B cell (primary cell): ENCODE measurements at regions not wholly inside any gene's neighbourhood (a gene's known extent, or its start where the extent isn't known, plus 50 kb on each side); places are given as distances from the start of the nearest gene placed in this dataset.
"Not testable (repeated sequence)": the region's sequence is repeated elsewhere in the genome, so short reads cannot be mapped to it uniquely, and the experiment has no call there.

Experiments
- ATAC-seq: fragments of 200-7000 bp; cut with Tn5 transposase; one replicate; pipeline ENCODE4 v1.10.0; 2021; ENCODE audit warnings: low read depth, mild to moderate bottlenecking, moderate number of reproducible peaks, moderate library complexity
- CTCF ChIA-PET: fragments of 350-600 bp; sonication (Branson Sonifier 250); formaldehyde crosslinking; loops from one replicate; lab custom pipeline; 2021; ENCODE audit warnings: antibody characterized with exemption, inconsistent platforms; lab: Charles Lee
- POLR2A ChIA-PET: fragments of 350-600 bp; sonication (Branson Sonifier 250); formaldehyde crosslinking; loops from one replicate; lab custom pipeline; 2021; ENCODE audit warnings: antibody characterized with exemption; lab: Charles Lee
- DNase-seq: peaks from one replicate; pipeline ENCODE4 v3.0.0; 2013
- H2AFZ ChIP-seq: 2 replicates; pipeline ENCODE4 v1.6.1; 2012; ENCODE audit warnings: mild to moderate bottlenecking, low read depth, low read length; ENCODE audit not compliant: insufficient read depth, poor library complexity, severe bottlenecking
- H3K27ac ChIP-seq, 2 donors: 1 replicate in 1 of 2; 2 replicates in 1 of 2; pipeline ENCODE4 v1.5.1; 2012 to 2013; ENCODE audit warnings: low read length in 2 of 2, mild to moderate bottlenecking in 2 of 2, moderate library complexity in 1 of 2
- H3K27me3 ChIP-seq, 4 experiments: fragments of 200-600 bp in 1 of 4; sonication (generic) in 1 of 4; replicated peaks in 1 of 4; 1 replicate in 2 of 4; 2 replicates in 2 of 4; pipeline versions ENCODE4 v1.6.1 to v1.7.0; 2013 to 2016; ENCODE audit warnings: low read length in 3 of 4, mild to moderate bottlenecking in 2 of 4, mixed read lengths in 1 of 4, moderate library complexity in 1 of 4; ENCODE audit not compliant: insufficient read depth in 4 of 4, control insufficient read depth in 3 of 4; ENCODE audit errors: control extremely low read depth in 1 of 4
- H3K36me3 ChIP-seq, 2 experiments: replicated peaks in 1 of 2; 1 replicate in 1 of 2; 2 replicates in 1 of 2; pipeline versions ENCODE4 v1.6.1 to v1.7.1; 2013; ENCODE audit warnings: low read length in 1 of 2; ENCODE audit not compliant: insufficient read depth in 2 of 2, control insufficient read depth in 1 of 2; ENCODE audit errors: control extremely low read depth in 1 of 2, extremely low read depth in 1 of 2
- H3K4me1 ChIP-seq, 2 donors: fragments of 200-600 bp in 1 of 2; sonication (generic) in 1 of 2; 1 replicate in 1 of 2; 2 replicates in 1 of 2; pipeline versions ENCODE4 v1.5.1 to v1.6.1; 2013 to 2017; ENCODE audit warnings: low read length in 2 of 2; ENCODE audit not compliant: control insufficient read depth in 2 of 2, insufficient read depth in 2 of 2
- H3K4me2 ChIP-seq: replicated peaks from 2 replicates; pipeline ENCODE3; 2012; ENCODE audit warnings: mild to moderate bottlenecking, low read depth, low read length; ENCODE audit not compliant: poor library complexity, severe bottlenecking
- H3K4me3 ChIP-seq, 5 experiments: fragments of 200-600 bp in 1 of 5; sonication (generic) in 1 of 5; 1 replicate in 3 of 5; 2 replicates in 2 of 5; pipeline versions ENCODE4 v1.5.1 to v1.7.0; 2011 to 2016; ENCODE audit warnings: low read length in 4 of 5, mild to moderate bottlenecking in 4 of 5, low read depth in 2 of 5, control low read depth in 1 of 5, moderate library complexity in 1 of 5; ENCODE audit not compliant: insufficient read depth in 1 of 5; ENCODE audit errors: control extremely low read depth in 1 of 5, extremely low read depth in 1 of 5
- H3K79me2 ChIP-seq: fragments of 200-600 bp; sonication (generic); one replicate; pipeline ENCODE4 v1.6.0; 2016; ENCODE audit warnings: low read length; ENCODE audit not compliant: control insufficient read depth, insufficient read depth
- H3K9ac ChIP-seq: fragments of 200-600 bp; sonication (generic); 2 replicates; pipeline ENCODE4 v1.6.1; 2017; ENCODE audit warnings: mild to moderate bottlenecking, low read length, moderate library complexity
- H3K9me3 ChIP-seq, 3 donors: one replicate each; pipeline versions ENCODE4 v1.6.1 to v1.7.1; 2013; ENCODE audit warnings: low read length in 2 of 3; ENCODE audit not compliant: control insufficient read depth in 2 of 3, insufficient read depth in 1 of 3; ENCODE audit errors: control extremely low read depth in 1 of 3
- H4K20me1 ChIP-seq: 2 replicates; pipeline ENCODE4 v1.6.0; 2012; ENCODE audit warnings: mild to moderate bottlenecking, low read length; ENCODE audit not compliant: insufficient read depth, control insufficient read depth, poor library complexity, severe bottlenecking
- H3K27ac Mint-ChIP-seq: one replicate; pipeline ENCODE4 v1.8.0; 2021; ENCODE audit warnings: mixed read lengths
- H3K27me3 Mint-ChIP-seq: one replicate; pipeline ENCODE4 v1.8.0; 2021; ENCODE audit warnings: mixed read lengths
- H3K4me1 Mint-ChIP-seq: one replicate; pipeline ENCODE4 v1.8.0; 2021; ENCODE audit warnings: mixed read lengths
- H3K4me3 Mint-ChIP-seq: one replicate; pipeline ENCODE4 v1.8.0; 2021; ENCODE audit warnings: mixed read lengths
- H3K9me3 Mint-ChIP-seq: one replicate; pipeline ENCODE4 v1.8.0; 2022; ENCODE audit warnings: mixed read lengths; ENCODE audit not compliant: insufficient read depth
- EZH2 ChIP-seq: IDR thresholded peaks from 2 replicates; pipeline ENCODE4 v1.6.1; 2012; ENCODE audit warnings: borderline replicate concordance, low read depth, mild to moderate bottlenecking, moderate library complexity, low read length; ENCODE audit not compliant: insufficient read depth, poor library complexity, severe bottlenecking
- WGBS: methylation state at CpG from one replicate; pipeline ENCODE4 v1.1.5; 2013; ENCODE audit warnings: missing lambda C conversion rate; ENCODE audit not compliant: insufficient coverage; 5-methylcytosine and 5-hydroxymethylcytosine counted together
- intact Hi-C: fragments of 100-400 bp; cut with micrococcal nuclease; formaldehyde crosslinking; loops from one replicate; pipeline ENCODE4 v1.10.0; 2022
- TF ChIP-seq, protein P1 (sequence below): fragments of 200-600 bp; IDR thresholded peaks from one replicate; pipeline ENCODE4 v1.8.0; 2022; ENCODE audit warnings: antibody characterized with exemption, mild to moderate bottlenecking

- H3K9ac ChIP-seq: no peak overlapping the region
- no peak overlapping the region for H2AFZ ChIP-seq
- H3K79me2 ChIP-seq: no peaks in the 10 kb centered on the region
- ChIA-PET POLR2A (no interaction called here), CTCF (no interaction called here)
- DNase-seq: no peak
- H3K4me1 Mint-ChIP-seq: no peaks in the 10 kb centered on the region
- no peak for ATAC-seq
- H3K9me3 Mint-ChIP-seq: peaks cover 4% of the 10 kb centered on the region
- peaks cover 0 to 4% (median 0%) of the 10 kb centered on the region in 3 donors for H3K9me3 ChIP-seq
- H3K4me3 Mint-ChIP-seq: no peak overlapping the region
- no peaks in the 10 kb centered on the region for H3K27me3 Mint-ChIP-seq
- no peaks in the 10 kb centered on the region for H4K20me1 ChIP-seq
- no peak overlapping the region for H3K4me2 ChIP-seq
- H3K27ac Mint-ChIP-seq: no peak overlapping the region
- no peak for TF ChIP-seq EZH2
- TF ChIP-seq, protein P1, sequence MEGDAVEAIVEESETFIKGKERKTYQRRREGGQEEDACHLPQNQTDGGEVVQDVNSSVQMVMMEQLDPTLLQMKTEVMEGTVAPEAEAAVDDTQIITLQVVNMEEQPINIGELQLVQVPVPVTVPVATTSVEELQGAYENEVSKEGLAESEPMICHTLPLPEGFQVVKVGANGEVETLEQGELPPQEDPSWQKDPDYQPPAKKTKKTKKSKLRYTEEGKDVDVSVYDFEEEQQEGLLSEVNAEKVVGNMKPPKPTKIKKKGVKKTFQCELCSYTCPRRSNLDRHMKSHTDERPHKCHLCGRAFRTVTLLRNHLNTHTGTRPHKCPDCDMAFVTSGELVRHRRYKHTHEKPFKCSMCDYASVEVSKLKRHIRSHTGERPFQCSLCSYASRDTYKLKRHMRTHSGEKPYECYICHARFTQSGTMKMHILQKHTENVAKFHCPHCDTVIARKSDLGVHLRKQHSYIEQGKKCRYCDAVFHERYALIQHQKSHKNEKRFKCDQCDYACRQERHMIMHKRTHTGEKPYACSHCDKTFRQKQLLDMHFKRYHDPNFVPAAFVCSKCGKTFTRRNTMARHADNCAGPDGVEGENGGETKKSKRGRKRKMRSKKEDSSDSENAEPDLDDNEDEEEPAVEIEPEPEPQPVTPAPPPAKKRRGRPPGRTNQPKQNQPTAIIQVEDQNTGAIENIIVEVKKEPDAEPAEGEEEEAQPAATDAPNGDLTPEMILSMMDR: no peak
- intact Hi-C loops: no loop called here
- H3K36me3 ChIP-seq: no peaks in the 10 kb centered on the region
- no peaks in the 10 kb centered on the region for H3K4me1 ChIP-seq
- no CpG with 5 or more reads among the region's 2 CpGs for WGBS
- no peak overlapping the region for H3K4me3 ChIP-seq
- H3K27me3 ChIP-seq: no peaks in the 10 kb centered on the region
- no peak overlapping the region for H3K27ac ChIP-seq
These were observed 621.1 kb upstream of the MIR17HG start for GRCh38 chr13:90726375-90726774.

DNA sequence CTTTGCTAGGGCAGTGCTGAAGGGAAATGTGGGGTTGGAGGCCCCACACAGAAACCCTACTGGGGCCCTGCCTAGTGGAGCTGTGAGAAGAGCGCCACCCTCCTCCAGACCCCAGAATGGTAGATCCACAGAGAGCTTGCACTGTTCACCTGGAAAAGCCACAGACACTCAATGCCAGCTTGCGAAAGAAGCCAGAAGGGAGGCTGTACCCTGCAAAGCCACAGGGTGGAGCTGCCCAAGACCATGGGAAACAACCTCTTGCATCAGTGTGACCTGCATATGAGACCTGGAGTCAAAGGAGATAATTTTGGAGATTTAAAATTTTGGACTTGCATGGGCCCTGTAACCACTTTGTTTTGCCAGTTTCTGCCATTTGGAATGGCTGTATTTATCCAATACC, 615.4 kb upstream of the MIR17HG start:
- Histone ChIP-seq H3K4me3 (no peak overlapping the region), H3K79me2 (no peaks in the 10 kb centered on the region), H3K4me1 (no peaks in the 10 kb centered on the region), H3K9ac (no peak overlapping the region), H3K27ac (no peak overlapping the region), H4K20me1 (no peaks in the 10 kb centered on the region), H3K9me3 (peaks cover 0 to 7% (median 0%) of the 10 kb centered on the region in 3 donors), H2AFZ (no peak overlapping the region), H3K36me3 (no peaks in the 10 kb centered on the region), H3K4me2 (no peak overlapping the region), H3K27me3 (no peaks in the 10 kb centered on the region)
- no peak for ATAC-seq
- intact Hi-C loops: no loop called here
- WGBS: 100% methylated on average over 2 of the region's 2 CpGs
- no peaks in the 10 kb centered on the region for H3K4me1 Mint-ChIP-seq
- TF ChIP-seq EZH2: no peak
- TF ChIP-seq, protein P1: no peak
- DNase-seq: no peak
- no peak overlapping the region for H3K27ac Mint-ChIP-seq
- POLR2A ChIA-PET: no interaction called here
- H3K4me3 Mint-ChIP-seq: no peak overlapping the region
- no peaks in the 10 kb centered on the region for H3K27me3 Mint-ChIP-seq
- CTCF ChIA-PET: no interaction called here
- H3K9me3 Mint-ChIP-seq: peaks cover 4% of the 10 kb centered on the region

GRCh38 chr13:90734497-90734896, 613.0 kb upstream of the MIR17HG start:
- H3K27me3 ChIP-seq, H3K4me3 Mint-ChIP-seq, ATAC-seq, H3K9me3 ChIP-seq, H3K4me1 ChIP-seq, H3K27me3 Mint-ChIP-seq, H3K4me1 Mint-ChIP-seq, H4K20me1 ChIP-seq, H2AFZ ChIP-seq, CTCF ChIA-PET, H3K27ac ChIP-seq, DNase-seq, H3K79me2 ChIP-seq, H3K4me3 ChIP-seq, H3K4me2 ChIP-seq, intact Hi-C loops, H3K27ac Mint-ChIP-seq, H3K9ac ChIP-seq, POLR2A ChIA-PET, H3K9me3 Mint-ChIP-seq, H3K36me3 ChIP-seq: not testable (repeated sequence)
